Transverse colon (tissue), 4 donors: ENCODE measurements at regions not wholly inside any gene's neighbourhood (a gene's known extent, or its start where the extent isn't known, plus 50 kb on each side); places are given as distances from the start of the nearest gene placed in this dataset.
"Not testable (repeated sequence)": the region's sequence is repeated elsewhere in the genome, so short reads cannot be mapped to it uniquely, and the experiment has no call there.

Experiments used
- EP300 ChIP-seq: sonication (generic); formaldehyde crosslinking; IDR thresholded peaks from one replicate; pipeline ENCODE4 v1.6.1; 2017; ENCODE audit warnings: antibody characterized with exemption, low read depth
- POLR2AphosphoS5 ChIP-seq, 3 donors: sonication (generic); formaldehyde crosslinking; IDR thresholded peaks; one replicate each; pipeline ENCODE4 v1.6.1; 2016; ENCODE audit warnings: antibody characterized with exemption in 3 of 3
- TF ChIP-seq, protein P1 (sequence below), 5 experiments: fragments of 200-600 bp in 3 of 5; fragments of 450-650 bp in 2 of 5; sonication (generic) in 3 of 5; IDR thresholded peaks; 1 replicate in 2 of 5; 2 replicates in 3 of 5; pipeline ENCODE4 v1.5.1; 2016 to 2017; ENCODE audit warnings: antibody characterized with exemption in 5 of 5, inconsistent platforms in 3 of 5, mild to moderate bottlenecking in 2 of 5, moderate library complexity in 1 of 5

DNA sequence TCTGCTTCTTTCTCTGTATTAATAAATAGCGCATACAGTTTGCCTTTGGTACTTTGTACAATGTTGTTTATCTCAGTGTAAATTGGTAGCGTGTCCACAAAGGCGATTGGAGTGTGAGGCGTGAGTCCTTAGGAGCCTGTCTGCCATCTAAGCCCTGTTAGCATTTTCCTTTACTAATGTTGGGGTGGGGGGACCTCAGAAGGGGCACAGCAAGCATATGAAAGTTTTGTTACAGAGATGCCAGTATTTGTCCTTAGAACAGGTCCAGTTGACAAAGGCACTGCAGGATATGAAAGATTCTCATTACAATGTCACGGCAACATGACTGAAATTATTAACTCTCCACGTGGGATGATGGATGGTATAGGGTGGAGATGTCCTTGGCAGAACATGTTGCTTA lies 796.8 kb upstream of the TPTE start:
- TF ChIP-seq POLR2AphosphoS5 (IDR thresholded peaks at IDR 0.05); EP300: not testable (repeated sequence)
- TF ChIP-seq, protein P1, sequence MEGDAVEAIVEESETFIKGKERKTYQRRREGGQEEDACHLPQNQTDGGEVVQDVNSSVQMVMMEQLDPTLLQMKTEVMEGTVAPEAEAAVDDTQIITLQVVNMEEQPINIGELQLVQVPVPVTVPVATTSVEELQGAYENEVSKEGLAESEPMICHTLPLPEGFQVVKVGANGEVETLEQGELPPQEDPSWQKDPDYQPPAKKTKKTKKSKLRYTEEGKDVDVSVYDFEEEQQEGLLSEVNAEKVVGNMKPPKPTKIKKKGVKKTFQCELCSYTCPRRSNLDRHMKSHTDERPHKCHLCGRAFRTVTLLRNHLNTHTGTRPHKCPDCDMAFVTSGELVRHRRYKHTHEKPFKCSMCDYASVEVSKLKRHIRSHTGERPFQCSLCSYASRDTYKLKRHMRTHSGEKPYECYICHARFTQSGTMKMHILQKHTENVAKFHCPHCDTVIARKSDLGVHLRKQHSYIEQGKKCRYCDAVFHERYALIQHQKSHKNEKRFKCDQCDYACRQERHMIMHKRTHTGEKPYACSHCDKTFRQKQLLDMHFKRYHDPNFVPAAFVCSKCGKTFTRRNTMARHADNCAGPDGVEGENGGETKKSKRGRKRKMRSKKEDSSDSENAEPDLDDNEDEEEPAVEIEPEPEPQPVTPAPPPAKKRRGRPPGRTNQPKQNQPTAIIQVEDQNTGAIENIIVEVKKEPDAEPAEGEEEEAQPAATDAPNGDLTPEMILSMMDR (IDR thresholded peaks at IDR 0.05), result not testable (repeated sequence)
